Activated T-helper 17 cell treated with anti-CD3 and anti-CD28 coated beads, Interleukin-2, amount 50 U/mL, for 72 hours (primary cell): ENCODE measurements at regions not wholly inside any gene's neighbourhood (a gene's known extent, or its start where the extent isn't known, plus 50 kb on each side); places are given as distances from the start of the nearest gene placed in this dataset.
"Not testable (repeated sequence)": the region's sequence is repeated elsewhere in the genome, so short reads cannot be mapped to it uniquely, and the experiment has no call there.

Experiments
- ATAC-seq: fragments of 150-1000 bp; cut with Tn5 transposase; replicated peaks from 2 replicates; pipeline ENCODE4 v1.10.0; 2021; ENCODE audit warnings: mild to moderate bottlenecking, moderate library complexity
- H3K27ac Mint-ChIP-seq: one replicate; pipeline ENCODE4 v1.8.0; 2022; ENCODE audit warnings: mixed read lengths
- H3K27me3 Mint-ChIP-seq: one replicate; pipeline ENCODE4 v1.8.0; 2022; ENCODE audit warnings: mixed read lengths
- H3K36me3 Mint-ChIP-seq: one replicate; pipeline ENCODE4 v1.8.0; 2022; ENCODE audit warnings: low read depth, mild to moderate bottlenecking, mixed read lengths
- H3K4me1 Mint-ChIP-seq: one replicate; pipeline ENCODE4 v1.8.0; 2022; ENCODE audit warnings: mixed read lengths
- H3K4me3 Mint-ChIP-seq: one replicate; pipeline ENCODE4 v1.8.0; 2022; ENCODE audit warnings: mild to moderate bottlenecking, mixed read lengths
- H3K9me3 Mint-ChIP-seq: one replicate; pipeline ENCODE4 v1.8.0; 2022; ENCODE audit warnings: mixed read lengths

- H3K27ac Mint-ChIP-seq, H3K4me1 Mint-ChIP-seq, H3K4me3 Mint-ChIP-seq, ATAC-seq, H3K36me3 Mint-ChIP-seq, H3K9me3 Mint-ChIP-seq: not testable (repeated sequence)
- H3K27me3 Mint-ChIP-seq = peaks cover 18% of the 10 kb centered on the region
These were observed 56.3 kb upstream of the ARL4C start for GRCh38 chr2:234553223-234553622.

GRCh38 chr2:234550511-234551107, 53.7 kb upstream of the ARL4C start:
- Mint-ChIP-seq H3K4me3 (no peak overlapping the region), H3K9me3 (peaks cover 4% of the 10 kb centered on the region), H3K36me3 (no peaks in the 10 kb centered on the region), H3K27ac (no peak overlapping the region), H3K4me1 (peaks cover 4% of the 10 kb centered on the region), H3K27me3 (peaks cover 28% of the 10 kb centered on the region)
- ATAC-seq = peak; percentile 77

- H3K9me3 Mint-ChIP-seq = peaks cover 2% of the 10 kb centered on the region
- H3K36me3 Mint-ChIP-seq = no peaks in the 10 kb centered on the region
- no peak overlapping the region for H3K27ac Mint-ChIP-seq
- peaks cover 28% of the 10 kb centered on the region for H3K27me3 Mint-ChIP-seq
- no peak for ATAC-seq
- H3K4me3 Mint-ChIP-seq = no peak overlapping the region
- peaks cover 4% of the 10 kb centered on the region for H3K4me1 Mint-ChIP-seq
These were observed 53.2 kb upstream of the ARL4C start for GRCh38 chr2:234550056-234550455.

GRCh38 chr2:234548695-234549420, 52.0 kb upstream of the ARL4C start:
- Mint-ChIP-seq H3K27ac (no peak overlapping the region), H3K36me3 (no peaks in the 10 kb centered on the region), H3K4me3 (no peak overlapping the region), H3K4me1 (peaks cover 4% of the 10 kb centered on the region), H3K27me3 (peaks cover 28% of the 10 kb centered on the region), H3K9me3 (no peaks in the 10 kb centered on the region)
- no peak for ATAC-seq

- no peak for ATAC-seq
- Mint-ChIP-seq H3K27me3 (peaks cover 28% of the 10 kb centered on the region), H3K9me3 (no peaks in the 10 kb centered on the region), H3K4me1 (peaks cover 4% of the 10 kb centered on the region), H3K36me3 (no peaks in the 10 kb centered on the region), H3K4me3 (no peak overlapping the region), H3K27ac (no peak overlapping the region)
These were observed 49.9 kb upstream of the ARL4C start for GRCh38 chr2:234546770-234547169.
